Activated naive CD4-positive, alpha-beta T cell treated with anti-CD3 and anti-CD28 coated beads, Interleukin-2, amount 50 U/mL, for 72 hours (primary cell): ENCODE measurements at regions not wholly inside any gene's neighbourhood (a gene's known extent, or its start where the extent isn't known, plus 50 kb on each side); places are given as distances from the start of the nearest gene placed in this dataset.
A peak's percentile ranks its signal among the peaks of the same experiment; 100 is the strongest.

Experiments used
- ATAC-seq, 2 donors: fragments of 150-1000 bp; cut with Tn5 transposase; 2 replicates each; pipeline ENCODE4 v1.10.0; 2021; ENCODE audit warnings: mild to moderate bottlenecking in 2 of 2, moderate library complexity in 2 of 2
- DNase-seq, 2 donors: peaks; one replicate each; pipeline ENCODE4 v3.0.0; 2021 to 2022; ENCODE audit warnings: low spot score in 2 of 2
- H3K27ac Mint-ChIP-seq, 2 donors: one replicate each; pipeline ENCODE4 v1.8.0; 2022; ENCODE audit warnings: mild to moderate bottlenecking in 2 of 2, mixed read lengths in 2 of 2
- H3K36me3 Mint-ChIP-seq, 2 donors: one replicate each; pipeline ENCODE4 v1.8.0; 2022; ENCODE audit warnings: mixed read lengths in 2 of 2
- H3K9me3 Mint-ChIP-seq, 2 donors: one replicate each; pipeline ENCODE4 v1.8.0; 2022; ENCODE audit warnings: mixed read lengths in 2 of 2

DNA sequence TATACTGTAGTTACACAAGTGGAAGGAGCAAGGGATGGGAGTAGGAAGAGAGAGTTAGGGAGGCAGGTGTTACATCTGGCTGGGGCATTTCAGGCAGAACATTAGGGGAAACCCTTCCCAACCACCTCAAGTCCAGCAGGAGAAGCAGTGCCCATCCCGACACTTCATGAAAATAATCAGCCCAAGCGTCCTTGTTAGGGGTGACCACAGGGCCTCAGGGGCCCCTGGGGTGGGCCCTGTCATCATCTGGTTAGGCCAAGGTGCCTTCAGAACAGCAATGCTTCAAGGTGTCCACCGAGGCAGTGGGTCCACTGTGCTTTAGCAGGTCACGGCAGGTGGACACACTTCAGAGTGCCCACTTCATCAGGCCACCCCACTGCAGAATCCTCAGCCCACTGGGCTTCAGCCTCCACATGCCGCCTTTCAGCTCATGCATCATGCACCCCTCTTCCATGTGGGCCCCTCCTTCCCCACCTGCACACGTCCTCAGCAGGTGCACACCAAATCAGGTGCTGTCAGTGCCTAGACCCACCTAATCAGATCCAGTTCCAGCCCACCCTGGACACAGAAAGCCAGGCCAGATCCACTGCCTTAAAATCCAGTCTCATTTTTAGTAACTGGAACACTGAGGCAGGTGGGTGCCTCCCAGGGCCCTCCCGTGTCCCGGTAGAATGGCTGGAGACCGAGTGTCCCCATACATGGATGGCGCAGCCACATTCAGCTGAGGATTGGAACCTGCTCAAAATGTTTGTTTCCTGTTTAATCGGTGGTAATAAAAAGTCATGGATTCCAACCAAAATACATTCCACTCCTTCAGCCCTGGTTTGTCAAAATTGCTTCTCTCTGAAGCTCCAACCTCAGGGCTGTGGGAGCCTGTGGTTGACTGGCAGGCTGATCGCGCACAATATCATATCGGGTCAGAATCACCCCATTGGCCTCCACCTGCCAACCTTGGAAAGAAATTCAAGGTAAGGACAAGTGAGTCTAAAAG is 99.5 kb downstream of the ANKRD60 start:
- peaks cover 9 to 17% of the 10 kb centered on the region in 2 donors for H3K9me3 Mint-ChIP-seq
- H3K36me3 Mint-ChIP-seq, result peaks cover 0 to 17% of the 10 kb centered on the region in 2 donors
- no peak for ATAC-seq
- no peak for DNase-seq
- no peak overlapping the region for H3K27ac Mint-ChIP-seq

DNA sequence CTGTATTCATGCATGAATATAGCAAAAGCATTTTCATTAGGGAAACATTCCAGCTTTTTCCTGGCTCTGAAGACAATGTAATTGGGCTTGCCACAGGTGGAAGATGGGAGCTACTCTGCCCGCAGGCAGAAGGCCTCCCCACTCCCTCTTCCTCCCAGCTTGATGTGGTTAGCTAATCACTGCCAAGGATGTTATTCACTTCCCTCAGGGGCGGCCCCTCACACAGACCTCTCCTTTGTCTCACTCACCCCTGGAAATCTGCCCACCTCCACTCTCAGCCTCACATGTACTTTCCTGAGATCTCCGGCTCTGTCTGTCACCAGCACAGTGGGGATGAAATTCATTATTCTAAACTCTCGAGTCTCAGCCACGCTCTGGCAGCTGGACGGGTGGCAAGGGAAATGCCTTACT is 100.7 kb downstream of the ANKRD60 start:
- peaks cover 9 to 17% of the 10 kb centered on the region in 2 donors for H3K9me3 Mint-ChIP-seq
- peaks cover 0 to 20% of the 10 kb centered on the region in 2 donors for H3K36me3 Mint-ChIP-seq
- no peak overlapping the region for H3K27ac Mint-ChIP-seq
- no peak for DNase-seq
- ATAC-seq, result peak in 1 of 2 donors; percentile 93

DNA sequence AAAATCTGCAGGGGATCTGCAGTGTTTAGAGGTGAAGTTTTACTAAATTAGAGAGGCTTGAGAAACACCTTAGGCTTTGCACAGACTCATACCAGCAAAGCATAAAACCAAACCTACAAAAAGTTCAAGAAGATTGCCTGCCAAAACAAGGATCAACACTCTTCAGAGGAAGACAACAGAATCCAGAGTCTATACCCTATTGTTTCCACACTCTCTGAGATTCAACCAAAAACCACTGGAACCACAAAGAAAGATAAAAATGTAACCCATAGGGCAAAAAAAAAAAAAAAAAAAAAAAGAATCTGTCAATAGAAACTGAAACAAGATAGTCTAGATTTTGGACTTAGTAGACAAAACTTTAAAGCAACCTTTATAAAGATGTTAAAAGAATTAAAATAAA is 102.7 kb downstream of the ANKRD60 start:
- no peak for ATAC-seq
- Mint-ChIP-seq H3K9me3 (peaks cover 9 to 17% of the 10 kb centered on the region in 2 donors), H3K27ac (no peak overlapping the region), H3K36me3 (peaks cover 0 to 20% of the 10 kb centered on the region in 2 donors)
- no peak for DNase-seq

DNA sequence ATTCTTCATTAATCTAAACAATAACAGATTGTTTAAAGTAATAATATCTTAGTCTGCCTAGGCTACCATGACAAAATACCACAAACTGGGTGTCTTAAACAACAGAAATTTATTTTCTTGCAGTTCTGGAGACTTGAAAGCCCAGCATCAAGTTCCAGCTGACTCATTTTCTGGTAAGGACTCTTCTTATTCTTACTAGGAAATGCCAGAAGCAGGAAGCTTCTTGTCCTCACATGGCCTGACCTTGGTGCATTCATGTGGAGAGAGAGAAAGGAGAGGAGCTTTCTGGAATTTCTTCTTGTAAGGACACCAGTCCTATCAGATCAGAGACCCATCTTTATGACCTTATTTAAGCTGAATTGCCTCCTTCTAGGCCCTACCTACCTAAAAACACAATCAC is 110.5 kb downstream of the ANKRD60 start:
- peaks cover 9 to 15% of the 10 kb centered on the region in 2 donors for H3K9me3 Mint-ChIP-seq
- peaks cover 13 to 15% of the 10 kb centered on the region in 2 donors for H3K36me3 Mint-ChIP-seq
- no peak for DNase-seq
- no peak for ATAC-seq
- no peak overlapping the region for H3K27ac Mint-ChIP-seq

DNA sequence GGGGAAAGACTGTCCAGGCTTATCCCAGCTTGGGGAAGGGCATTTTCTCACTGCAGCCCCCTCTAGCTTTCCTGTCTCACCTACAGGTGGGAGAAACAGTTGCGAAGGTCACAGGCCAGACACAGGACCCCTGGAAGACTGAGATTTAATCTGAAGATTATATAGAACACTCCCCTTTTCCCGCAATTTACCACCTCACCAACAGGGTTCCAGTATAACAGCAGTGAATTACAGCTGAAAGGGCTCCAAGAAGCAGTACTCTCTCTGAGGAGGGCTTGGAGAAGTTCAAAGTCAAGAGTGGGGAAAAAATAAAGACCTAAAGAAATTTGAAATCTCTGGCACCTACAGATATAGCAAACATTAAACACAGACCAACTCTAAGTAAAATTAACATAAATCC is 111.9 kb downstream of the ANKRD60 start:
- ATAC-seq (no peak), DNase-seq (no peak)
- Mint-ChIP-seq H3K9me3 (peaks cover 9 to 15% of the 10 kb centered on the region in 2 donors), H3K27ac (no peak overlapping the region), H3K36me3 (peaks cover 13 to 15% of the 10 kb centered on the region in 2 donors)

DNA sequence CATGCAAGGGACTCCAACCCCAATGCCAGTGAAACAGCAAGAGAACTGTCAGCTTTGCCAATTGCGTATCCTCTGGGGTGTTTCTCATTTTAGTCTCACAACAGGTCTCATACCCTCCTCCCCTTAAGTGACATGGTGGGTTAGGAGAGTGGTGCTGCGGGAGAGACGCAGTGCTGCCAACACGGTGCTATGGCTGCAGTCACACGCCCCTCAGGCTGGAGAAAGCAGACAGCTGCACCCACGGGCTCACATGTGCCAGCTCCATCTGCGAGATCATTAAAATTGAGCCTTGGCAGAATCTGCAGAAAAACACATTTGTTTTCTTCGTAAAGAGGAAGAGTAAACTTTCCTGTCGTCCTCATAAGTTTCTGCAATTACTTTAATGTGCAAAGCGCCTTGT is 114.7 kb downstream of the ANKRD60 start:
- ATAC-seq (no peak), DNase-seq (no peak)
- peaks cover 13 to 20% of the 10 kb centered on the region in 2 donors for H3K9me3 Mint-ChIP-seq
- peaks cover 13 to 15% of the 10 kb centered on the region in 2 donors for H3K36me3 Mint-ChIP-seq
- H3K27ac Mint-ChIP-seq, result no peak overlapping the region

DNA sequence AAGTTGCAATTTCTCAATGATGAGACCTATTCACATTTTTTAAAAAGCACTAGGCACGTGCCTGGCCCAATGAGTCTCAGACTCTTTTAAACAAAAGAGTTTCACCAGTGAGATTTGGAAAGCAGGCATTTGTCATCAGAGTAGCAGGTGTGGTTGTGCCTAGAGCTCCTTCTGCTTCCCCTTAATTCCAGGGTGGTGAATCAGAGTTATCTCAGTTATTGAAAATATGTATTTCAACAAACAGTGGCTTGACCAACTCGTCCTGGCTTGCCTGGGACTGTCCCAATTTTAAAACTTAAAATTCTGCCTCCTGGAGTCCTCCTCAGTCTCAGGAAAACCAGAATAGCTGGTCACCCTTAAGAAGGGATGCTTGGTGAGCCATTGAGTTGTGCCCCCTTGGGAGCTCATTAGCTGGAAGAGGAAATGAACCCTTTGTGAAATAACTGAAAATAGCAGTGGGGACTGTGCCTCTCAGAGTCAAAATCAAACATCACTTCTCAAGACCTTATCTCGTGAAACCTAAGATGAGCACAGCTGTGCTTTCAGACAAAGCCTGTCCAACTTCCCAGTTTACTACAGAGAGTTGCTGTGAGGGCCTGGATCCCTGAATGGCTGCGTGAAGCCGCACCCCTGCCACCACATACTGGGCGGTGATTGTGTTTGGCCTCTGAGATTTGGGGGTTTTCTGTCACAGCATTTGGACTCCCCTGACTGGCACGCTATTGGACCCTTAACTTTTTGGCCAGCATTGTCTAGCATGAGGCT is 116.3 kb downstream of the ANKRD60 start:
- DNase-seq (no peak), ATAC-seq (no peak)
- H3K9me3 Mint-ChIP-seq, result peaks cover 6 to 12% of the 10 kb centered on the region in 2 donors
- no peak overlapping the region for H3K27ac Mint-ChIP-seq
- peaks cover 3 to 7% of the 10 kb centered on the region in 2 donors for H3K36me3 Mint-ChIP-seq

DNA sequence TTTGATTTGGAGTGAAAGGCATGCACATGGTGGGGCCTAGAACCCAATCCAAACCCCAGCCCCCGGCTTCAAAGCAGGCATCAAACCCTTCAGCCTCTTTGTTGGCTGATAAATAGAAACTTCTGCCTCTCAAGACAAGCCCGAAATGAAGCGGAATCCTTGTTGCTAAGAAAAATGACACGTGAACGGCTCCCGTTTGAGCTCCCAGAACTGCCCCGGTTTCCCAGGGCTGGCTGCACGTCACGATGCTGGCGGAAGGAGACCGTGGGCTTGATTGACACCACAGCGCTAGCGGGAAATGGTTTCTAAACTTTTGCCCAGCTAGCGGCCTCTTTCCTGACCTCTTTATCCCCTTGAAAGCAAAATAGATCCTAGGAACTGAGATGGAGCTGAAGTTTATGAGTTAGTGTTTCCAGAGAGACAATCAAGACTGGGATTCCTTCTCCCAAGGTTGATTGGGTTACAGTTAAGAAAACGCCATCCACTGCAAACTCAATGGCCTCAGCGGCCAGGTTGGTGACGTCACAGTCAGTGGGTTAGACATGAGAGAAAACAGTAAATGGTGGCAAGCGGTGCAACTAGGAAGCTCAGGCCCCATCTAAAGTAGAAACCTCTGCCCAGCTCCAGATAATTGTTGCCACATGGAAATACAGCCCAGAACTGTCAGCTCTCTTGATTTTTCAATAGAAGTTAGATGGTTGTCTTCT is 117.0 kb downstream of the ANKRD60 start:
- DNase-seq (no peak), ATAC-seq (no peak)
- peaks cover 4 to 9% of the 10 kb centered on the region in 2 donors for H3K9me3 Mint-ChIP-seq
- H3K27ac Mint-ChIP-seq, result no peak overlapping the region
- no peaks in the 10 kb centered on the region for H3K36me3 Mint-ChIP-seq

DNA sequence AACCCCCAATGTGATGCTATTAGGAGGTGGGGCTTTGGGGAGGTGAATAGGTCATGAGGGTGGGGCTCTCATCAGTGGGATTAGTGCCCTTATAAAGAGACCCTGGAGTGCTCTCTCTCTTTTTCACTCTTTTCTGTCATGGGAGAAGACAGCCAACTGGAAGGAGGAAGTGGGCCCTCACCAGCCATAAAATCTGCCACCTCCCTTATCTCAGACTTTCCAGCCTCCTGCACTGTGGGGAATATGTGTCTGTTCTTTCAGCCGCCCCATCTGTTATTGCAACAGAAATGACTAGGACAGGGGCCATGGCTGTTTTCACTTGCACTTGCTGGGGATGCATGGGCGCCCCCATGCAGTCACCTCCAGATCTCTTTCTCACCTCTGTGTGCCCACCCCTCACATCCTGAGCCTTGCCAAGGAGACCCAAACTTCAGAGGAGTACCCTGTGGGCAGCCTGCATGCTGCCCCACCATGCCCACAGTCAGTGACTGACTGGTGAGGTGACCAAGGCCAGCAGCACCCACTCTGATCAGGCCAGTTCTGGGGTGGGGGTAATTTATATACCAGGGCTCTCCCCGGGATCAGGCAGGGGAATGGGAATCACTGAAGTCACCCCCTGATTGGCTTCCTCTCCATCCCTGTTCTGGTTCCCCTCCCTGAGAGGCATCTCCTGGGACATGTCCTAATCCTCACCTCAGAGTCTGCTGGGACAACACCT is 118.4 kb downstream of the ANKRD60 start:
- ATAC-seq, result no peak
- Mint-ChIP-seq H3K36me3 (peaks cover 0 to 8% of the 10 kb centered on the region in 2 donors), H3K9me3 (peaks cover 4 to 17% of the 10 kb centered on the region in 2 donors), H3K27ac (no peak overlapping the region)
- no peak for DNase-seq

DNA sequence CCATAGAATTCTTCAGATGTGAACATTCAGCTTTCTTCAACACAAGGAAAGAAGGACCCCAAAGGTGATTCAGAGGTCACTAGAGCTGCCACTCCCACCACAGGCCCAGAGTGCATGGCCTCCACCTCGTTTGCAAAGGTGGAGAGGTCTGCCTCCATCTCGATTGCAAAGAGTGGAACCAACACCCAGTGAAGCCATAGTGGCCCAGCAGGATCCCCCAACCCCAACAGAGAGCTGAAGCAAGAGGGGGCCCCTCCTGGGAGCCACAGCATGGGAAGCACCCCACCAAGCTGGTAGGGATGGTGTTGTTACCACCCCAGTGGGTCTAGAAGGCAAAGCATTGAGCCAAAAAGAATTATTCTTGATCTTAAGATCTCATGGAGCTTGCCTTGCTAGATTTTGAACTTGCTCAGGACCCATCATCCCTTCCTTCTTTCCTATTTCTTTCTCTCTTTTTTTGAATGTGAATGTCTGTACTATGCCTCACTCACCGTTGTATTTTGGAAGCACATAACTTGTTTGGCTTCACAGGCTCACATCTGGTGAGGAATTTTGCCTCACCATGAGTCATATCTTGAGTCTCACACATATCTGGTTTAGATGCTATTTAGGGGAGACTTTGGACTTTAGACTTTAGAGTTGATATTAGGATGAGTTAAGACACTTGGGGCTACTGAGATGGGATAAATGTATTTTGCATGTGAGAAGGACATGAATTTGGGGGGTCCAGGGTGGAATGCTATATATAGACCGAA is 119.2 kb downstream of the ANKRD60 start:
- ATAC-seq (no peak), DNase-seq (no peak)
- H3K9me3 Mint-ChIP-seq, result peaks cover 4 to 17% of the 10 kb centered on the region in 2 donors
- H3K36me3 Mint-ChIP-seq, result peaks cover 0 to 8% of the 10 kb centered on the region in 2 donors
- H3K27ac Mint-ChIP-seq, result no peak overlapping the region

DNA sequence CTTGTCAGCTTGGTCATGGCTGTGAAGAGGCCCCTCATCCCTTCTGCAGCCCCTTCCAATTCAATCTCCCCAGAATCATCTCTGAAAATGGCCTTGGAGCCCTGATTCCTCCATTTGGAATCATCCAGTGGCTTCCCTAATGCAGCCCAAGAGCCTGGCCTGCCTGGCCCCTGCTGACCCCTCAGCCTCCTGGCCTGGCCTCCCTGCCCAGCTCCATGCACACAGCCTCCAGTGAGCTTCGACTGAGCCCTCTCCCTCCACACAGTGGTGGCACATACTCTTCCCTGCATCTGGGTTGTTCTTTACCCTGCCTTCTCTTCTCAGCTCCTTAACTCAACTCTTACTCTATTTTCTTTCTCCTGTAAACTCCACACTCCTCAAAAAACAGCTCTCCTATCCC is 120.9 kb downstream of the ANKRD60 start:
- peaks cover 0 to 8% of the 10 kb centered on the region in 2 donors for H3K36me3 Mint-ChIP-seq
- H3K9me3 Mint-ChIP-seq, result peaks cover 4 to 17% of the 10 kb centered on the region in 2 donors
- ATAC-seq (no peak), DNase-seq (no peak)
- no peak overlapping the region for H3K27ac Mint-ChIP-seq

DNA sequence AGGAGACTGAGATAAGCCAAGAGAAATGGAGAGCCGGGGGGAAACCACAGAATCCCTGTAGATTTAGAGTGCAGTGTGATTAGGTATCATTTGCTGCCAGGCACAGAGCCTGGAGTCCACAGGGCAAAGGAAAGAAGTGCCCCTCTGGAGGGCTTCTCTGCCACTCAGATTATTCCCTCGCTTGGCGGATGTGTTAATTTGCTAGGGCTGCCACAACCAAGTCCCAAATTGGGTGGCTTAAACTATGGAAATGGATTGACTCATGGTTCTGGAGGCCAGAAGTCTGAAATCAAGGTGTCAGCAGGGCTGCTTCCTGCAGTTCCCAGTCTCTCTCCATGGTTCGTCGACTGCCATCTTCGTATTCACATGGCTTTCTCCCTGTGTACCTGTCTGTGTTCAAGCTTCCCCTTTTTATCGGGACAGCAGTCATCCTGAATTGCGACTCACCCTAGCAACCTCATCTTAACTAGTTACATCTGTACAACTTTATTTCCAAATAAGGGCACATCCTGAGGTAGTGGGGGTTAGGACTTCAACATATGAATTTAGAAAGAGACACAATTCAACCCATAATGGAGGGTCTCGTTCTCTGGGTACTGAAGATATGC is 122.2 kb downstream of the ANKRD60 start:
- Mint-ChIP-seq H3K27ac (no peak overlapping the region), H3K9me3 (peaks cover 4 to 17% of the 10 kb centered on the region in 2 donors), H3K36me3 (peaks cover 0 to 8% of the 10 kb centered on the region in 2 donors)
- ATAC-seq, result no peak
- DNase-seq, result no peak

DNA sequence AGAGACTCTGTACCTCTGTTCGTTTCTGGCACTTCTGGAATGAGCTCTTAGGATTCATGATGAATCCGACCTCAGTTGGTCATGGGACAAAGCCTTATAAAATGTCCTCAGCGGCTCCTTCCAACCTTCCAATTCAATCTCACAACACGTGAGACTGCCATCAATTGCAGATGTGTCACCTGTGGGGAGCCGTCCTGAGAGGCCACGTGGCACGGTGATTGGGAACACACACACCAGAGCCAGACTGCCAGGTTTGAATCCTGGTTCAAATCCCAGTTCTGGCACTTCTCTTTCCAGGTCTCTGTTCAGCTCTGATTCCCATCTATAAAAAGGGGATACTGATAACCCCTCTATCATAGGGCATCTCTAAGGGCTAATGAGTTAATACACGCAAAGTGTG is 124.5 kb downstream of the ANKRD60 start:
- no peak for ATAC-seq
- peaks cover 0 to 12% of the 10 kb centered on the region in 2 donors for H3K9me3 Mint-ChIP-seq
- H3K36me3 Mint-ChIP-seq, result peaks cover 0 to 8% of the 10 kb centered on the region in 2 donors
- H3K27ac Mint-ChIP-seq, result no peak overlapping the region
- DNase-seq, result no peak

DNA sequence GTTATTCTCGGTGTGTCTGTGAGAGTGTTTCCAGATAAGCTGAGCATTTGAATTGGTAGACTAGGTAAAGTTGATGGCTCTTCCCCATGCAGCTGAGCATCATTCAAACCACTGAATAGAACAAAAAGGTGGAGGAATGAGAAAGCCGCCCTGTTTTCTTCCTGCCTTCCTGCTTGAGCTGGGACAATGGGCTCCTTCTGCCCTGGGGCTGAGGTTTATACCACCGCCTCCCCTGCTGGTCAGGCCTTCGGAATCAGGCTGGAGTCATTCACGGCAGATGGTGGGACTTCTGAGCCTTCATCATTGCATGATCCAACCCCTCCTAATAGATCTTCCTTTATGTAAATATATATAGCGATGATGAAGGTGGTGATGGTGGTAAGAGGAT is 124.9 kb downstream of the ANKRD60 start:
- Mint-ChIP-seq H3K9me3 (peaks cover 0 to 12% of the 10 kb centered on the region in 2 donors), H3K36me3 (peaks cover 0 to 8% of the 10 kb centered on the region in 2 donors), H3K27ac (no peak overlapping the region)
- no peak for ATAC-seq
- no peak for DNase-seq
